Skin epidermis (tissue), 12 donors: ENCODE measurements at regions not wholly inside any gene's neighbourhood (a gene's known extent, or its start where the extent isn't known, plus 50 kb on each side); places are given as distances from the start of the nearest gene placed in this dataset.
"Not testable (repeated sequence)": the region's sequence is repeated elsewhere in the genome, so short reads cannot be mapped to it uniquely, and the experiment has no call there.

Experiments used
- H3K27ac ChIP-seq, 21 experiments: fragments of 200-600 bp; sonication (generic) in 11 of 21; one replicate each; pipeline ENCODE4 v1.5.0; 2020; ENCODE audit warnings: mild to moderate bottlenecking in 3 of 21, inconsistent platforms in 2 of 21, moderate library complexity in 2 of 21
- H3K4me3 ChIP-seq, 7 experiments: fragments of 200-600 bp; sonication (generic) in 2 of 7; one replicate each; pipeline ENCODE4 v1.5.0; 2020; ENCODE audit warnings: inconsistent platforms in 2 of 7, mild to moderate bottlenecking in 2 of 7, moderate library complexity in 1 of 7

GRCh38 chr4:77300996-77301395 is 144.0 kb downstream of the CCNG2 start:
- H3K4me3 ChIP-seq, H3K27ac ChIP-seq: not testable (repeated sequence)

GRCh38 chr4:77305766-77306165 is 148.8 kb downstream of the CCNG2 start:
- H3K27ac ChIP-seq = no peak overlapping the region
- H3K4me3 ChIP-seq = no peak overlapping the region

- H3K27ac ChIP-seq = no peak overlapping the region
Observed at GRCh38 chr4:77306496-77306895, 149.5 kb downstream of the CCNG2 start.

GRCh38 chr4:77308843-77309242 is 151.8 kb downstream of the CCNG2 start:
- H3K4me3 ChIP-seq = no peak overlapping the region
- H3K27ac ChIP-seq = no peak overlapping the region

More at GRCh38 chr4:77306496-77306895, 149.5 kb downstream of the CCNG2 start:
- no peak overlapping the region for H3K4me3 ChIP-seq

- no peak overlapping the region for H3K4me3 ChIP-seq
- H3K27ac ChIP-seq = no peak overlapping the region
Observed at GRCh38 chr4:77309496-77309895, 152.5 kb downstream of the CCNG2 start.

GRCh38 chr4:77310931-77311330 is 153.9 kb downstream of the CCNG2 start:
- H3K4me3 ChIP-seq = no peak overlapping the region

GRCh38 chr4:77314697-77315096 is 157.7 kb downstream of the CCNG2 start:
- no peak overlapping the region for H3K4me3 ChIP-seq
- no peak overlapping the region for H3K27ac ChIP-seq

More at GRCh38 chr4:77310931-77311330, 153.9 kb downstream of the CCNG2 start:
- no peak overlapping the region for H3K27ac ChIP-seq

GRCh38 chr4:77327151-77327550 is 170.1 kb downstream of the CCNG2 start:
- no peak overlapping the region for H3K4me3 ChIP-seq
- H3K27ac ChIP-seq = no peak overlapping the region

- H3K4me3 ChIP-seq = no peak overlapping the region
- no peak overlapping the region for H3K27ac ChIP-seq
Observed at GRCh38 chr4:77332696-77333270, 175.8 kb downstream of the CCNG2 start.

GRCh38 chr4:77336411-77337142 is 179.6 kb downstream of the CCNG2 start:
- no peak overlapping the region for H3K27ac ChIP-seq
- no peak overlapping the region for H3K4me3 ChIP-seq

- H3K4me3 ChIP-seq = no peak overlapping the region
- no peak overlapping the region for H3K27ac ChIP-seq
Observed at GRCh38 chr4:77342170-77342810, 185.3 kb downstream of the CCNG2 start.

- Histone ChIP-seq H3K4me3 (no peak overlapping the region), H3K27ac (no peak overlapping the region)
Observed at GRCh38 chr4:77344001-77344400, 187.0 kb downstream of the CCNG2 start.

GRCh38 chr4:77344784-77345183 is 187.8 kb downstream of the CCNG2 start:
- no peak overlapping the region for H3K4me3 ChIP-seq
- H3K27ac ChIP-seq = no peak overlapping the region

- H3K27ac ChIP-seq = no peak overlapping the region
- H3K4me3 ChIP-seq = no peak overlapping the region
Observed at GRCh38 chr4:77347351-77347966, 190.5 kb downstream of the CCNG2 start.

- Histone ChIP-seq H3K4me3 (no peak overlapping the region), H3K27ac (no peak overlapping the region)
Observed at GRCh38 chr4:77348815-77349214, 191.8 kb downstream of the CCNG2 start.

GRCh38 chr4:77349364-77349763 is 192.4 kb downstream of the CCNG2 start:
- Histone ChIP-seq H3K4me3 (no peak overlapping the region), H3K27ac (no peak overlapping the region)

GRCh38 chr4:77349796-77350195 is 192.8 kb downstream of the CCNG2 start:
- Histone ChIP-seq H3K27ac (no peak overlapping the region), H3K4me3 (no peak overlapping the region)

- Histone ChIP-seq H3K4me3 (no peak overlapping the region), H3K27ac (no peak overlapping the region)
Observed at GRCh38 chr4:77352192-77352591, 195.2 kb downstream of the CCNG2 start.

GRCh38 chr4:77353724-77354315 is 196.8 kb downstream of the CCNG2 start:
- not testable (repeated sequence) for H3K27ac ChIP-seq, H3K4me3 ChIP-seq

- Histone ChIP-seq H3K4me3 (no peak overlapping the region), H3K27ac (no peak overlapping the region)
Observed at GRCh38 chr4:77354550-77354949, 197.5 kb downstream of the CCNG2 start.
